CD4-positive, alpha-beta T cell treated with Interleukin-6 for 4 hours (primary cell): ENCODE measurements at regions not wholly inside any gene's neighbourhood (a gene's known extent, or its start where the extent isn't known, plus 50 kb on each side); places are given as distances from the start of the nearest gene placed in this dataset.
"Not testable (repeated sequence)": the region's sequence is repeated elsewhere in the genome, so short reads cannot be mapped to it uniquely, and the experiment has no call there.

Experiments used
- DNase-seq: peaks from one replicate; pipeline ENCODE4 v3.0.0-alpha.2; 2020; ENCODE audit warnings: mixed read lengths

DNA sequence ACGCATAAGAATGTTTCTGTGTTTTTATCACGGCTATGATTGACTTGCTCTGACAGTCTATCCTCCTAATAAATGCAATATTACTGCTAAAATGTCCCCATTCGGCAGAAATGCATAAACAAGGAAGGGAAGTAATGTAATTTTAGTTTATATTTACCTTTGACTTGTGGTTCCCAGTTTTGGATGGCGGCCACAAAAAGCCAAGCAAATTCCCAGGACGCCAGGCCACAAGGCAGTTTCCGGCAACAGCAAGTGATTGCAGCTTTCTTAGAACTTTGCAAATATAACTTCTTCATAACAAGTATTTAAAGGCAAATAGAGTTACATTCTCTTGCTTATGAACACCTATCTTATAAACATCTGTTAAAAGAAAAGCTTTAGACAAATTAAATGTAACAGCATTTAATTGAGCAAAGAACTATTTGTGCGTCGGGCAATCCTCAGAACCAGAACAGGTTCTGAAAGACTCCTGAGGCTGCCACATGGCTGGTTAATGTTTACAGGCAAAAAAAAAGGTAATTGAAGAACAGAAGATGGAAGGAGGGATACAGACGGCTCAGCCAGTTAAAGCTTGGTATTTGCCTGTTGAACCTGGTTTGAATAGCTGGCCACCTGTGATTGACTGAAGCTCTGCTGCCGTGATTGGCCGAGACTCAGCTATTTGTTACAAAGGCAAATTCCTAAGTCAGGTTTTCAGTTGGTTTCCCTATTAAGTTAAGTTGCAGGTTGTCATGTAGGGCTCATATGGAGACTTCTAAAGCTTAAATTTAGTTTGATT lies 80.8 kb downstream of the C21orf91 start:
- DNase-seq: no peak

GRCh38 chr21:17736072-17736471 lies 83.1 kb downstream of the C21orf91 start:
- DNase-seq: no peak

- no peak for DNase-seq
These were observed 85.9 kb downstream of the C21orf91 start for GRCh38 chr21:17733209-17733608.

GRCh38 chr21:17732306-17732705 lies 86.8 kb downstream of the C21orf91 start:
- no peak for DNase-seq

- DNase-seq: no peak
These were observed 87.6 kb downstream of the C21orf91 start for GRCh38 chr21:17731554-17731953.

GRCh38 chr21:17730782-17731181 lies 88.4 kb downstream of the C21orf91 start:
- no peak for DNase-seq

GRCh38 chr21:17729455-17729854 lies 89.7 kb downstream of the C21orf91 start:
- DNase-seq: no peak

DNA sequence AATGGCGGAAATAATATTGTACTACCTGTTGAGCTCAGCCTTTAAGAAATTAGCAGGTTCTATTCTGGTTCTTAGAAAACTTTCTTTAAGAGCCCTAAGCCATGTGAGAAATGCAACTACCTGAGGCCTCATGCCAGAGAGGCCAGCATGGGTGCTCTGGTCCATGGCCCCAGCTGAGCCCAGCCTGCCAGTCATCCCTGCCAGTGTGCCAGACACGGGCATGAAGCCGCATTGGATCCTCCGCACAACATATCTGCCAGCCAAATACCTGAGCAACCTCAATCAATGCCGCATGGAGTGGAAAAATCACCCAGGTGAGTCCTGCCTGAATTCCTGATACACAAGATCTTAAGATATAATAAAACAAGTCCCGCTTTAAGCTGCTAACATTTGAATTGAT lies 91.8 kb downstream of the C21orf91 start:
- DNase-seq: no peak

GRCh38 chr21:17726047-17726829 lies 92.9 kb downstream of the C21orf91 start:
- no peak for DNase-seq

DNA sequence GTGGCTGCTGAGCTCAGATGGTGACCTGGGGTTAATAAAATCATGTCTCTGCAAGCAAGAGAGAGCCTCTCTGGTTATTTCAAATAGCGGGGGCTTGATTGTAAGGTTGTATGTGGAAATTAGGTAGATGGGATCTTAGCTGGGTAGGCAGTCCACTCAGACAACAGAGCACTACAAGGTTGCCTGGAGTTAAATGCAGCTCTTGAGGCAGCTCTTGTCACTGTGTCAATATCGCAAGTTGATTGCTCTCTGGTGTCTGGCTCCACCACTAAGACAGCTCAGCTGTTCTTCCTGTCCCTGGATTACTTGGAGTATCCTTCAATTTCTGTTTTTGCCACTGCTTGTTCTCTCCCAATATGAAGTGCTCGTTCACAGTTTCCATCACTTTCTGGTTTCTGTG lies 93.8 kb downstream of the C21orf91 start:
- DNase-seq: no peak

- DNase-seq: no peak
These were observed 100.2 kb upstream of the BTG3 start for GRCh38 chr21:17712887-17713286.

DNA sequence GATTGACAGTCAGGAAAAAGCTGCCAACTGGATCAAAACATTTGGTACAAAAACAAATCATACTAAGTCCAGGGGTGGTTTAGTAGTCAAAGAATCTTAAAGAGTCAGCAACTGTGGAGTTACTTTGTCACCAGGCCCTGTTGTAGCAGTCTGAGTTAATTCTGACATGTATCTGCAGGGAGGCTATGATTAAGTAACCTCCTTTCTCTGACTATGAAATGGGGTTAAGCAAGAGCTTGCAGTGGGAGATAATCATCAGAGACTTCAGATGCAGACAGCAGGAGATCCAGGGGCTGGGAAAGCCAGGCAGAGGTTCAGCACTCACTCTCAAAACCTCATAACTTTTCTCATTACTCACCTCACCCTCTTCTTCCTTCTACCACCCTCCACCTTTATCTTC lies 99.2 kb upstream of the BTG3 start:
- DNase-seq: no peak

- DNase-seq: no peak
These were observed 96.5 kb upstream of the BTG3 start for GRCh38 chr21:17709266-17709611.

DNA sequence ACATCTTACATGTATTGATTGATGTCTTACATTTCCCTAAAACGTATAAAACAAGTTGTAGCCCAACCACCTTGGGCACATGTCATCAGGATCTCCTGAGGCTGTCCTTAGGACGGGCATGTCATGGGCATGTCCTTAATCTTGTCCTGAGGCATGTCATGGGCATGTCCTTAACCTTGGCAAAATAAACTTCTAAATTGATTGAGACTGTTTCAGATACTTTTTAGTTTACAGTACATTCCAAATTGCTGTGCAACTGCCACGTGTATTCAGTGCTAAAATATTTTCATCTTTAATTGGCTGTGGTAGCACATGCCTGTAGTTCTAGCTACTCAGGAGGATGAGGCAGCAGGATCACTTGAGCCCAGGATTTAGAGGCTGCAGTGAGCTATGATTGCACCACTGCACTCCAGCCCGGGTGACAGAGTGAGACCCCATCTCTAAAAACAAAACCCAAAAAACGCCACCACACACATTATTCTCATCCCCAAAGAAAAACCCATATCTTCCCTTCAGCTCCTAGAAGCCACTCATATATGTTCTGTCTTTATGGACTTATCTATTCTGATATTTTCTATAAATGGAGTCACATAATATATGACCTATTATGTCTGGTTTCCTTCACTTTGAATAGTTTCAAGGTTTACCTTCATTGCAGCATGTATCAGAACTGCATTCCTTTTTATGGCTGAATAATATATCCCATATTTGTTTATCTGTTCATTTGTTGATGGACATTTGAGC lies 96.0 kb upstream of the BTG3 start:
- DNase-seq: no peak

DNA sequence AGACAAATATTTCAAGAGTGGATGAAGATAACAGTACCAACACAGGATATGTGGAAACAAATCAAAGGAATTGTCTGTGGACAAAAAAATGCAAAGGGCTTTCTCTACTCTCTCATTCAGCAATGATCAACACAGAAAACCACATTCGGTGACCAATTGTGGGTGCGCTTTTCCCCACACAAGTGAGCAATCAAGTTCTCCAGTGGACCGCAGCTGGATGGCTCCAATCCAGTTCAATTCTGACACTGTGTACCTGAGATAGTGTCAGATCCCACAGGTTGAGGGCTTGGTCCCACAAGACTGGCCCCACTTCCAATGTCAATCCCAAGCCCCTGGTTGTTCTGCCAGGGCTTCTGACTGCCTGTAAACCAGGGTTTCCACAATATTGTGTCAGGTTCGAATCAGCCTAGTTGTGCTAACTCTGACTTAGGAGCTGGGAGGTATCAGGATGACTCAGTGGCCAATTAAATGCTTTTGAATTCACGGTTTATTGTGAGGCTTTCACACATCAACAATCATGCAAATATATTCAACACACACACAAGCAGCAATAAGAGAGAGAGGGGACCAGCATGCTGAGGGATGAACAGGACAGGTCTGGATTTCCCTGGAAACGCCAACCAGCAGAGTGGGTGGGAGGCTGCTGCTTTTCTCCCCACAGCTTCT lies 87.0 kb upstream of the BTG3 start:
- no peak for DNase-seq

GRCh38 chr21:17697473-17697872 lies 84.8 kb upstream of the BTG3 start:
- no peak for DNase-seq

- not testable (repeated sequence) for DNase-seq
These were observed 81.7 kb upstream of the BTG3 start for GRCh38 chr21:17694416-17694815.

DNA sequence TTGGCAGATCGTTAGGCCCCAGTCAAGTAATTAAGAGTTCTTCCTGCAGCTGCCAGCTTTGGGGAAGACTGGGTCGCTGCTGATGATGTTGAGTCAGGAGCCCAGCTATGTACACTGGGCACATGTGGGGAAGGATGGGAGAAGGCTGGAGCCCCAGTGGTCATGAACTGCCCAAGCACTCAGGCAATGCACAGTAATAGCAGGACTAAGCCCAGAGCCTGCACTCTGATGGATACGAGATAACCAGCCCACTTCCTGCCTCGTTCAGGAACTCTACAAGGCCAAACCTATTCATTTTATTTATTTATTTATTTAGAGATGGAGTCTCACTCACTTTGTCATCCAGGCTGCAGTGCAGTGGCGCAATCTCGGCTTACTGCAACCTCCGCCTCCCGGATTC lies 81.1 kb upstream of the BTG3 start:
- no peak for DNase-seq

DNA sequence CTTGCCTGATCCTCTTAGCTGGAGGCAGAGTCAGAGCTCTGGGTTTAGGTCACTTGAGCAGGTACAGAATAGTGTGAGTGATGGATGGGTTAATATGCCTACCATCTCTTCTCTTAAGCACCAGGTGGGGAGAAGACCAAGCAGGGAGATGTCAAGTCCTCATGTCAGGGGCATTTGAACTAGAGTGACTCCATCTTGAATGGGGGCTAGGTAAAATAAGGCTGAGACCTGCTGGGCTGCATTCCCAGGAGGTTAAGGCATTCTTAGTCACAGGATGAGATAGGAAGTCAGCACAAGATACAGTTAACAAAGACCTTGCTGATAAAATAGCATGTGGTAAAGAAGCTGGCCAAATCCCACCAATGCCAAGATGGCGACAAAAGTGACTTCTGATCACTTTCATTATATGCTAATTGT lies 77.4 kb upstream of the BTG3 start:
- DNase-seq: no peak

DNA sequence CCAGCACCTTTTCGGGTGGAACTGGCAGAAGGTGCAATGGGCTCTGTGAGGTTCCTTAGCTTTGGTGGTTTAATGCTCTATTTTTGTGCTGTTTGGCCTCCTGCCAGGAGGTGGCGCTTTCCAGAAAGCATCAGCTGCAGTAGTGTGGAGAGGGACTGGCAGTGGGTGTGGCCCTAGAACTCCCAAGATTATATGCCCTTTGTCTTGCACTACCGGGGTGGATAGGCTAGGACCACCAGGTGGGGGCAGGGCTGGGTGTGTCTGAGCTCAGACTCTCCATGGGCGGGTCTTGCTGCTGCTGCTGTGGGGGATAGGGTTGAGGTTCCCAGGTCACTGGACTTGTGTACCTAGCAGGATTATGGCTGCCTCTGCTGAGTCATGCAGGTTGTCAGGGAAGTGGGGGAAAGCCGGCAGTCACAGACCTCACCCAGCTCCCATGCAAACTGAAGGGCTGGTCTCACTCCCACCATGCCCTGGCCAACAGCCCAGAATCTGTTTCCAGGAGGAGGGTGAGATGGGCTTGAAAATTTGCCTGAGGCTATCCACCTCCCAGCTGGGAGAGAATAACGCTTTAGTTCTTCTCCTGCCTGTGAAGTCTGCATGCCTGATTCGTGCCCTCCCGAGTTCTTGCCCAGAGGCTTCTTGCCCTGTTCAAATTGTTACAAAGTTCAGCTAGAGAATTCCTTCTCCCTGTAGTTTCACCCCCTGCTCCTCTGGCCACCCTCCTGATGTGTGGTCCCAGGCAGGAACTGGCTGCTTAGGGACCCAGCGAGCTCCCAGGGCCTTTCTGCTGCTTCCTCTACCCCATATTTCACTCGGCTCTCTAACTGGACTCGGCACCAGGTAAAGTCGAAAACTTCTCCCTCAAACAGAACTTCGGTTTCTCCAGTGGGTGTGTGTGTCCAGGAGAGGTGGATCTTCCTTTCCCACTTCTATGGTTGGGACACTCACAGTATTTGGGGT lies 76.5 kb upstream of the BTG3 start:
- DNase-seq: peak; percentile 19

DNA sequence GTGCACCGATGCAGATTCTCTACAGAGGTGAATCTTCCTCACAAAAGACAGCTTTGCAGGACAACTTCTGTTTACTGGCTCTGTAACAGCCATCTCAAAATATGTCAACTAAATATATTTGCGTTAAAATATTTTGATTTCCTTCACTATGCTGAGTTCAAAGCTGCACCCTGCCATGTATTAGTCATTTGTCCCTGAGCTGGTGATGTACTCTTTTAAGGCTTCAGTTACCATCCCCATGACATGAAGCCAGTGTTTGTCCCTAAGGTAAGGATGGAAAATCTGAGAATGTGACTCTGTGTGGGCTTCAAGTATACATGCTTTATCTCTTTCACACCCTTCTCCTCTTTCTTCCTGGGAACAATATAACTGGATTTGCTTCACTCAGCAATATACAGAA lies 70.2 kb upstream of the BTG3 start:
- DNase-seq: no peak

DNA sequence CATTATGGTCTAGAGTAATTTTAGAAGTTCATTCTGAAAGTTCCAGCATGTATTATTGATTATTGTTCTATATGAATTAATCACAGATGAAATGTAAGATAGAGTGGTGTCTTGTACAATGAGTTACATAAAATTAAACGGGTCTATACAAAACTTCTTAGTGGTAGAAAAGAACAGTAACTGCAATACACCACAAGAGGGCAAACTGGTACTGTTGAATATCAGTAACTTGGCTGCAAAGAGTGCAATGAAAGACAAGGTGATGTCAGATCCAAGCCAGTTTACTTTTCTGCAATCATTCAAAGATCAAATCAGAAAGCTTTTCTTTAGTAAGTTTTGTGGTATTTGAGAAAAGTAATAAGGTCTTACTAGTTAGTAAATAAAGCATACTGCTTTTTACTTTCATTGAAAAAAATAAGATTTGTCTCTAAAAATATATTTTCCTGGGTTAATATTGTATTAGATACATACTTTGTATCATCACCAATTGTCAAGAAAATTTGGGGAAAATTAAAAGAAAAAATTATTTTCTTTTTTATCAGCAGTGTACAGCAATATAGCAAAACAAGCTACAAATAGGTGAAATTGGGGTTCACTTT lies 66.4 kb upstream of the BTG3 start:
- DNase-seq: peak; percentile 6
